H54 (cell line): ENCODE measurements at regions not wholly inside any gene's neighbourhood (a gene's known extent, or its start where the extent isn't known, plus 50 kb on each side); places are given as distances from the start of the nearest gene placed in this dataset.
A peak's percentile ranks its signal among the peaks of the same experiment; 100 is the strongest.
"Not testable (repeated sequence)": the region's sequence is repeated elsewhere in the genome, so short reads cannot be mapped to it uniquely, and the experiment has no call there.

Experiments
- DNase-seq: peaks from one replicate; pipeline ENCODE4 v3.0.0; 2011; ENCODE audit warnings: low spot score, mixed read lengths; ENCODE audit not compliant: insufficient read length
- FAIRE-seq: peaks from 3 replicates; lab custom pipeline; 2011; peaks lifted over from hg19 to GRCh38; lab: Jason Lieb, UNC
- POLR2A ChIP-seq: IDR thresholded peaks from 2 replicates; pipeline ENCODE4 v1.6.1; 2011; ENCODE audit warnings: low read depth, mild to moderate bottlenecking, low read length

DNA sequence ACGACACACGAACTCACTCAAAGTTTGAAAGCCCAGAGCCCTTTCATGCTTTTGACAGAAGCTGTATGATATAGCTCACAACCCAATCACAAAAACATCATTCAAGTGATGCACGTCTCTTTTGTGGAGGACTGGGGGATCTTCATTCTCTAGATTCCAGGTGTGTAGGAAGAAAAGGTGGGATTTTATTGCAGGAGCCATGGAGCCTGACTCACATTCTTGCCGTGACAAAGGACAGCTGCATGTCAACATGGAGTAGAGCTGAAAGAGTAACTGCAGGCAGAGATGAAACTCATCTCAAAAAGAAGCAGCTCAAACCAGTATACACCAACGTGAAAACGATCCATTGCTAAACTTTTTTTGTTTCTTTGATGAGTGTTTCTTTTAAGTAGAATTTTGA lies 50.9 kb upstream of the PDE1A start:
- TF ChIP-seq POLR2A = no peak
- no peak for FAIRE-seq

DNA sequence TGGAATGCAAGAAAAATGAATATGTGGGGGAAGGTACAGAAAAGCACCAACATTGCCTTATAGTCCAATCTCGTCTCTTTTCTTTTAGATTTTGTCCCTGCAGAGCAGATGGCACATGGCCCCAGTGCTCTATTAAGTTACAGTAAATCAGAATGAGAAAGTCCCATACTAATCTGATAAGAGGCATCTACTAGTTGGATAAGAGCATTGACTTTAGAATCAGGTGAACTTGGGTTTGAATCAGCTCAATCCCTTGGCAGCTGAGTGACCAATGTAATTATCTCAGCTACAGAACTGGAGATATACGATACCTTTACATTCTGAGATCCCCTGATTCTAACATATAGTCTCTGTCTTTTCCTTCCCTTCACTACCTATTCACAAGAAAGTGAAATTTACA lies 54.8 kb upstream of the PDE1A start:
- TF ChIP-seq POLR2A = no peak
- FAIRE-seq (no peak), DNase-seq (no peak)

More for the DNA sequence above, 50.9 kb upstream of the PDE1A start:
- DNase-seq = no peak

DNA sequence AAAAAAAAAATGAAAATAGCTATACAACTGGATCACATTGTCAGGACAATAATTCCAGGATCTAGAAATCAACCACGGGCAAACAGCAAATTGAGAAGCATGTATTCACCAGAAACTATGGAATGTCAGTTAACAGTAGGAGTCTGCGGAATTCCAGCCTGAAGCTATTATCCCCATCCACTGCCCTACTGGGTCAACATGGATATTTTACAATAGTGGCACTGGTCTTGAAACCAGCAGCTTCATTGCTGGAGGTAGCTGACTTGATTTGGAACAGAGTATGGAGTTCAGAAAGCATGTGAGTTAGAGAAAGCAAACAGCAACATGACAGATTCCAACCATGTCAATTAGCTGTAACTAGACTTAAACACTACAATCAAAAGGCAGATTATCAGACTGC lies 55.7 kb upstream of the PDE1A start:
- no peak for TF ChIP-seq POLR2A
- FAIRE-seq (no peak), DNase-seq (no peak)

DNA sequence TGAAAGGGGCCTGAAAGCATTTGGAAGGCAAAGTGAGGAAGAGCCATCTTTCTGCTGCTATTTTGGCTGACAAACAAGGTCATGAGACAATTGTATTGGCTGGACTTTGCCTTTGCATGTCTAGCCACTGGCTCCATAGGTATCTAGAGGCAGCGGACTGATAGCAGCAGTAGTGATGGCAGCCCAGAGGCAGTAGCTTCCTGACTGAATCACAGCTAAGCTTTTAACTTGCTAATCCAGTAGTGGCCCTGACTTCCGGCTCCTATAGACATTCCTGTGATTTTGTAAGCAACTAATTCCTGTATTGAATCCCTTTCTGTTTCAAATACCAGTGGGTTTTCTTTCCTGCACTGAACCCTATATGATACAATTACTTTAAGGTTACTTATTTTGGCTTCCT lies 69.8 kb upstream of the PDE1A start:
- FAIRE-seq (no peak), DNase-seq (no peak)
- TF ChIP-seq POLR2A = no peak

DNA sequence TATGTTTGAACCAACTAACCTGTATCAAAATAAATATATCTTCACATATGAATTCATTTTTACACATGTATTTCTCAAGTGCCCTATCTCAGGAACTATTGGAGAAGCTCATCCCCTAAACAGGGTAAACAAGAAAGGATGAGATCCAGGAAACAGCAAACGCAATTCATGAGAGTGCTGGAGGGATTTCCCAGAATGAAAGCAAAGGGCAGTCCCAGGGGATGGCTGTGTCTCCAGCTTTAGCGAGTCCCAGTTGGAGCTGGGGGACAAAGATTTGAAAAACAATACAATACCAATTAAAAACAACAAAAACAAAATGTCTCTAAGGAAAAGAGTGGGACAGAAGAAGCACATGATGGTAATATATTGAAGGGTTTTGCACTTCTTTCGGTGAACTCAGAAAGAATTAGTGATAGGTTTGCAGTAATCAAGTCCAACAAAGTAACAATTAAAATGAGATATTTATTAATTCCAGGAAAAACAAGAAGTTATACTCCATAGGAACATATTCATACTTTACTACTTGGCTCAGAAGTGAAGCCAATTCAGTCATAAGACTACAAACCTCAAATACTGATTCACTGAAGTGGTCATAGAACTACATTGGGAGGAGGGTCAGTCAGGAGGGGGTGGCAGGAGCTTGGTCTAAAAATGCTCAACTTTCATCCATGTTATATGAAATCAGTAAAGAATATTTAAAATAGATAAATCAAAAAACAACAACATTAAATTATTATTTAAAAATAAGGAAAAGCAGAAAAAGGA lies 73.1 kb upstream of the PDE1A start:
- DNase-seq (no peak), FAIRE-seq (no peak)
- TF ChIP-seq POLR2A = no peak

DNA sequence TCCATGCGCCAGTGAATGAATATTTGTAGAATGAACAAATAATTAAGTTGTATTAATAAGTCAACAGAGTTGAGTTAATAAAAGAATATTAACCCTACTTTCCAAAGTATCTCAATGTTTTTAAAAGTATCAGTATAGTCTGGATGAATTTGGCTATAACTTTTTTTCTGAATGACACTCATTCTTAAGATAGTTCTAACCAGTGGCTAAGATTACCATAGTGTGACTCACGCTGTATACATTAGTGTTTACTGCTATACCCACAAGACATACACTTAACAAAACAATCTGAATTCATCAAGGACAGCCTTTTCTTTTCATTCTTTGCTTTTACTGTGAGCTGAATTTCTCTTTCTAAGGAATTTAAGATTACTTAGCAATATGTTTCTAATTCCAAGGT lies 77.0 kb upstream of the PDE1A start:
- TF ChIP-seq POLR2A = no peak
- DNase-seq = no peak
- no peak for FAIRE-seq

DNA sequence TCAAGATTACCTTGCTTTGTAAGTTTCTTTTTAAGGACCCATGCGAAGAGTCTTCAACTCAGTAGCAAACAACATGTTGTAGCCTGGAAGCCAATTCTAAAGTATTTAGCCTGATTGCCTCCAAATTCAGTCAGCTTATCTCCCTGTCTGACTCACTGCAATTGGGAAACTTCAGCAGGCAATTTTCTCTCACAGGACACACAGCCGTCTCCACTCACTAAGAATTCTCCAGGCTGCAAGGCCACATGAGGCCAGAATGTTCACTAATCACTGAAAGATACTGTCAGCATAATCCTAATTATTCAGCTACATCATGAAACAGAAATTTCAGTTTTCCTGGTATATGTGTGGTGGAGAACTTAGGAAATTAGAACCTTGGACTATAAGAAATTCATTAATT lies 78.1 kb upstream of the PDE1A start:
- DNase-seq = no peak
- FAIRE-seq = peak; percentile 87
- no peak for TF ChIP-seq POLR2A

DNA sequence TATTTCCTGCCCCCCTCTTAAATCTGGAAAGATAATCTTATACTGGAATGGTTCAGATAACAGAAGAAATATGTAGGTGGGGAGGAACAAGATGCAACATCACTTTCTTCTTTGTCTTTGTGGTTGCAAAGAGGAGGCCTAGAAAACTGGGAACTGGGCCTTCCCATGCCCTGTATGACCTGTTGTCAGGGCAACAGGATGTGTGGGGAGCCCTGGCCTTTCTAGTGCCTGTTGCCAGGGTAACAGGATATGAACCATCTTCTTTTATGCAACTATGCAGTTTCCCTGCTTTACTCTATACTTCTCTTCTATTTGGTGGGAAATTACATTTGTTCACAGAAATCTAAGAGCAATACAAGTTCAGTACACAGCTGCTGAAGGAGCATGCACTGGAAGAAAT lies 79.8 kb upstream of the PDE1A start:
- no peak for FAIRE-seq
- TF ChIP-seq POLR2A = no peak
- no peak for DNase-seq

DNA sequence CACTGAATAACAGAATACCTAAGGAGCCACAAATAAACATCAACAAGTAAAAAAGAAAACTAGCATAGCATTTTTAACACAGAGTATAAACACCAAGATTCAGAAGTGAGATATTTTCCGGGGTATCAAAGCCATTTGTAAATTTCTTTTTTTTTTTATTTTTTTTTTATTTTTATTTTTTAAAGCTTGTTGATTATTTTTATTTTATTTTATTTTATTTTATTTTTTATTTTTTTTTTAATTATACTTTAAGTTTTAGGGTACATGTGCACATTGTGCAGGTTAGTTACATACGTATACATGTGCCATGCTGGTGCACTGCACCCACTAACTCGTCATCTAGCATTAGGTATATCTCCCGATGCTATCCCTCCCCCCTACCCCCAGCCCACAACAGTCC lies 81.7 kb upstream of the PDE1A start:
- FAIRE-seq, DNase-seq: not testable (repeated sequence)

DNA sequence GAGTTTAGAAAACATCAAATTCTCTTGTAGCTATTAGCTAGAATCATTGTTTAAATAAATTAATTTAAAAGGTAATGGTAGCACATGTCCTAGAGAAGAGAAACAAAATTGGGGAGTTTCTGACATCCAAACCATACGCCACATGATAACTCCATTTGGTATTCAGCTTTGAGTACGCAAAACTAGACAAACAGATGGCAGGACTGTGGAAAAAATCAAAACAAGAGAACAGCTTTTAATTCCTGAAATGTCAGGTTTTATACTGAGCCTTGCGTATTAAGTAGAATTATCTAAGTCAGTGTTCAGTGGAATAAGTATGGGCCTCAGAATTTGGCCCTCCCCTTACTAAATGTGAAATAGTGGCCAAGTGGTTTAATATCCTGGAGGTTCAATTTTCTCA lies 82.4 kb upstream of the PDE1A start:
- no peak for FAIRE-seq
- no peak for TF ChIP-seq POLR2A
- no peak for DNase-seq

DNA sequence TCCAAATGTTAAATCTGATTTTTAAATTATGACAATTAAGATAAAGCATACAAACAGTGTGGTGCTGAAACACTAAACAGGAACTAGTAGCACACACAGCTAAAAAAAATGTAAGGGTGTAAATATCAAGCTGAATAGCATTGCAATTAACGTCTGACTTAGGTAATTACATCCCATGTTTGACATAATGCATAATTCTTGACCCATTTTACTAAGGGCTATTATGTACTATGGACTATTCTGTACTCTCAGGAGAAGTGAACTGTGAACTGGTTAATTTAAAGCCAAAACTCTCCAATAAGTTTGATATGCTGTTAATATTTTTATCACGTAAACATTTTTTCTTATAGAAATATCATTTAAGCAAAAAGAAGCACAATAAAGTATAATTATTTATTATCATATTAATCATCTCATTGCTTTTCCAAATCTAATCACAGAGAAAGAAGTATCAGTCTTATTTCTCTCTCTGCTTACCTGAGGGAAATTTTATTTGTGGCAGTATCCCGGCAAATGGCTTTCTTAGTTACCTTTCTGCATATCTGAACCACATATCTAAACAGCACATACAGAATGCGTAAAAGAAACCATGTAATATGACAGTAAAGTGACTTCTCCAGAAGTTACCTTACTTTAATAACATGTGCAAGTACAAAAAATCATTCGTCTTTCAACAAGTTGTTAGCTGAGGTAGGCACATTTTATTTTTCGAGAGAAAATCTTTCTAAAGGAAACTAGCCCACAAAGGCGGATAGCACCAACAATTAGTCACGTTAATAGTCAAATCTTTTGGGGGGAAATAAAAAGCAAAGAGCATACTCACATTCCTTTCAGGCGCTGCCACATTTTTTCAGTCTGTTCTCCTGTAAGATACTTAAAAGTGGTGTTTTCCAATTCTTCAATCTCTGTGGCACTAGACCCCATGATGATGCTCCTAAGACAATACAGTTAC lies 94.9 kb upstream of the PDE1A start:
- DNase-seq (no peak), FAIRE-seq (no peak)
- TF ChIP-seq POLR2A = no peak

DNA sequence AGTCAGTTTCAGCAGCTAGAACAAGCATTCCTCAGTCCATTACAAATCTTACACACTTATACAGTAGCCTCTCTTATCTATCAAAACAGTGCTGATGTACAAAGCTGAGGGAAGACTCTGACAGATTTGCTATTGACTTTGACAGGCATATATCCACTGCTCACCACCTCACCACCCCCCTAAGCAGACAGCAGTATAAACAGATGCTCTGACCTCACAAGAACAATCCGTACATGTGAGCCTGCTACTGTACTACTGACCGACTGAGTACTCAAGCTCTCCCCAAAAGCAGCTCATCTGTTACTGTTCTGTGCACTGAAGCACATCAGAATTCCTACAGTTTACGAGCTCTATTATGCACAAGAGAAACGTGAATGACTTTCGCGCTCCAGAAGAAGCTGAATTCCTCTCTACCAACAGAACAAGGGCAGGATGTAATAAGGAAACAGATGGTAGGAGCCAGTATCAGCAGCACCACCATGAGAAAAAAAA lies 95.6 kb upstream of the PDE1A start:
- FAIRE-seq = peak; percentile 84

DNA sequence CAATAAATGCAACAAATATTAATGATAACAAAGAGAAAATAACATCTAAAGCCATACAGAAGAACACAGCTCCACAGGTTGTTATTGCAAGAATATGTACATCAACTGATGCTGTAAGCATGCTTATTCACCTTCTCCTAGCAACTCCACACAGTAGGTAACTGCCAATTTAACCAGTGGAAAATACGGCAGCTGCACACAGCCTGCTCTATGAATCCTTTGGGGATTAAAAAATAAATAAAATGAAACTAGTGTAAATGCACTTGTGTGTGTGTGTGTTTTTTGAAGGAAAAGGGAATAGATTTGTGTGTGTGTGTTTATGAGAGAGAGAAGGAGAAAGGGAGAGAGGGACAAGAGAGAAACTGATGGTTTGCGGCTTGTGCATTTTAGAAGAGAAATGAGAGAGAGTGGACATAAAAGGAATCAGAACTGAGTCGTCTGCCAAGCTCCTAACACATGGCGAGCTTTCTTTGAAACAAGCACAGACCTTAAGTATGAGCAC lies 96.2 kb upstream of the PDE1A start:
- FAIRE-seq (peak; percentile 27), DNase-seq (no peak)
- TF ChIP-seq POLR2A = no peak

More for the DNA sequence above, 95.6 kb upstream of the PDE1A start:
- DNase-seq = no peak
- TF ChIP-seq POLR2A = no peak

DNA sequence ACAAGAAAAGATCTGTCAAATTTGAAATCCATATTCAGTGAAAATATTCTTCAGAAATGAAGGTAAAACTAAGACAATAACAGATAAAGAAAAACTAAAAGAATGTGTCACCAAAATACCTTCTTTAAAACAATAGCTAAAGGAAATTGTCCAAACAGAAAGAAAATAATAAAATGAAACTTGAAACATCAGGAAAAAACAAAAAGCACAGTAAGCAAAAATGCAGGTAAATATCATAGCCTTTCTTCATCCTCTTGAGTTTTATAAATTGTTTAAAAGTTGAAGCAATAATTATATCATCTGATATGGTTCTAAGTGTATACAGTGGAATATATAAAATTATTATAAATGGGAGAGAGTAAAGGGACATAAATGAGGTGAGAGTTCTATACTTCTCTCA lies 103.8 kb upstream of the PDE1A start:
- no peak for TF ChIP-seq POLR2A
- FAIRE-seq (no peak), DNase-seq (no peak)
